ENCODE measurements at regions not wholly inside any gene's neighbourhood (a gene's known extent, or its start where the extent isn't known, plus 50 kb on each side); places are given as distances from the start of the nearest gene placed in this dataset.

DNA sequence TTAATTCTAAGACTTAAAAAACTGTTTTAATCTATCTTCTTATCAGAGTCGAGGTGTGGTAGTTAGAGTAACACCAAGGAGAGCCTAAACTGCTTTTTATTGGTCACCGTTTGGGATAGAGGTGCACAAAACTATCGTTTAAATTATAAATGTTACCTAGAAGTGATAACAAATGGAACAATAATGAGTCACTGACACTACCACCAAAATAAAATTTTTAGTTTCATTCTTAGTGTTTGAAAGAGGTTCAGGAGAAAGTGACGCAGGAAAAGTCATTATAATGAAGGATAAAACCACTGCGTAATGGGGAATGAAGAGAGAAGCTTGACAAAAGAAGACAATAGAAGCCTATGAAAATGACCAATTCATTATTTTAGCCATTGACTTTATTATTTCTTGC, 158.2 kb downstream of the COX18 start:
- ATAC-seq (no peak), DNase-seq (ENCODE audit: low read depth, low spot score) (no peak)
- Histone ChIP-seq H3K9me3 (ENCODE audit: control insufficient read depth in 1 of 2, insufficient read depth in 1 of 2, low read depth in 1 of 2, low read length in 2 of 2) (no peaks in the 10 kb centered on the region), H3K4me1 (ENCODE audit: control insufficient read depth in 1 of 2, insufficient read depth in 2 of 2, low read length in 2 of 2) (no peaks in the 10 kb centered on the region), H3K9me2 (ENCODE audit: insufficient read depth) (no peaks in the 10 kb centered on the region), H3K79me2 (ENCODE audit: insufficient read depth, low read length) (no peaks in the 10 kb centered on the region), H3K27me3 (ENCODE audit: insufficient read depth, low read length) (no peaks in the 10 kb centered on the region), H3K4me2 (ENCODE audit: low read length) (no peak overlapping the region), H3K36me3 (ENCODE audit: control insufficient read depth in 1 of 2, insufficient read depth in 2 of 2, low read length in 2 of 2) (no peaks in the 10 kb centered on the region), H3K27ac (ENCODE audit: low read depth, low read length) (no peak overlapping the region), H3K4me3 (replicated peaks in 1 of 2; ENCODE audit: low read depth in 1 of 2, low read length in 2 of 2) (no peak overlapping the region), H3K9ac (ENCODE audit: low read length) (no peak overlapping the region), H4K20me1 (ENCODE audit: insufficient read depth) (no peaks in the 10 kb centered on the region), H2AFZ (ENCODE audit: low read depth, low read length, poor library complexity, severe bottlenecking) (no peak overlapping the region)
- BruUV-seq (replicated peaks) = no TSS peak
- TF ChIP-seq, protein P1, sequence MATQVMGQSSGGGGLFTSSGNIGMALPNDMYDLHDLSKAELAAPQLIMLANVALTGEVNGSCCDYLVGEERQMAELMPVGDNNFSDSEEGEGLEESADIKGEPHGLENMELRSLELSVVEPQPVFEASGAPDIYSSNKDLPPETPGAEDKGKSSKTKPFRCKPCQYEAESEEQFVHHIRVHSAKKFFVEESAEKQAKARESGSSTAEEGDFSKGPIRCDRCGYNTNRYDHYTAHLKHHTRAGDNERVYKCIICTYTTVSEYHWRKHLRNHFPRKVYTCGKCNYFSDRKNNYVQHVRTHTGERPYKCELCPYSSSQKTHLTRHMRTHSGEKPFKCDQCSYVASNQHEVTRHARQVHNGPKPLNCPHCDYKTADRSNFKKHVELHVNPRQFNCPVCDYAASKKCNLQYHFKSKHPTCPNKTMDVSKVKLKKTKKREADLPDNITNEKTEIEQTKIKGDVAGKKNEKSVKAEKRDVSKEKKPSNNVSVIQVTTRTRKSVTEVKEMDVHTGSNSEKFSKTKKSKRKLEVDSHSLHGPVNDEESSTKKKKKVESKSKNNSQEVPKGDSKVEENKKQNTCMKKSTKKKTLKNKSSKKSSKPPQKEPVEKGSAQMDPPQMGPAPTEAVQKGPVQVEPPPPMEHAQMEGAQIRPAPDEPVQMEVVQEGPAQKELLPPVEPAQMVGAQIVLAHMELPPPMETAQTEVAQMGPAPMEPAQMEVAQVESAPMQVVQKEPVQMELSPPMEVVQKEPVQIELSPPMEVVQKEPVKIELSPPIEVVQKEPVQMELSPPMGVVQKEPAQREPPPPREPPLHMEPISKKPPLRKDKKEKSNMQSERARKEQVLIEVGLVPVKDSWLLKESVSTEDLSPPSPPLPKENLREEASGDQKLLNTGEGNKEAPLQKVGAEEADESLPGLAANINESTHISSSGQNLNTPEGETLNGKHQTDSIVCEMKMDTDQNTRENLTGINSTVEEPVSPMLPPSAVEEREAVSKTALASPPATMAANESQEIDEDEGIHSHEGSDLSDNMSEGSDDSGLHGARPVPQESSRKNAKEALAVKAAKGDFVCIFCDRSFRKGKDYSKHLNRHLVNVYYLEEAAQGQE (IDR thresholded peaks at IDR 0.05; ENCODE audit: low read depth) = no peak
- TF ChIP-seq ELF1 (IDR thresholded peaks at IDR 0.05; ENCODE audit: borderline replicate concordance, low read depth) = no peak
- TF ChIP-seq ZNF274 (IDR thresholded peaks at IDR 0.05; ENCODE audit: low read depth, low read length) = no peak
- no peak for TF ChIP-seq JUND (IDR thresholded peaks at IDR 0.05)
- TF ChIP-seq YY1 (IDR thresholded peaks at IDR 0.05; ENCODE audit: extremely low read depth, insufficient replicate concordance, low read depth, low read length) = no peak
- TF ChIP-seq, protein P2, sequence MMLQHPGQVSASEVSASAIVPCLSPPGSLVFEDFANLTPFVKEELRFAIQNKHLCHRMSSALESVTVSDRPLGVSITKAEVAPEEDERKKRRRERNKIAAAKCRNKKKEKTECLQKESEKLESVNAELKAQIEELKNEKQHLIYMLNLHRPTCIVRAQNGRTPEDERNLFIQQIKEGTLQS (IDR thresholded peaks at IDR 0.05) = no peak
- TF ChIP-seq SP1 (IDR thresholded peaks at IDR 0.05; ENCODE audit: low read depth) = no peak
- no peak for TF ChIP-seq RAD21 (IDR thresholded peaks at IDR 0.05; ENCODE audit: low read depth)
- no peak for TF ChIP-seq EZH2phosphoT487 (IDR thresholded peaks at IDR 0.05; ENCODE audit: borderline replicate concordance)
- no peak for TF ChIP-seq FOSL1 (IDR thresholded peaks at IDR 0.05; ENCODE audit: low read depth)
- TF ChIP-seq, protein P3, sequence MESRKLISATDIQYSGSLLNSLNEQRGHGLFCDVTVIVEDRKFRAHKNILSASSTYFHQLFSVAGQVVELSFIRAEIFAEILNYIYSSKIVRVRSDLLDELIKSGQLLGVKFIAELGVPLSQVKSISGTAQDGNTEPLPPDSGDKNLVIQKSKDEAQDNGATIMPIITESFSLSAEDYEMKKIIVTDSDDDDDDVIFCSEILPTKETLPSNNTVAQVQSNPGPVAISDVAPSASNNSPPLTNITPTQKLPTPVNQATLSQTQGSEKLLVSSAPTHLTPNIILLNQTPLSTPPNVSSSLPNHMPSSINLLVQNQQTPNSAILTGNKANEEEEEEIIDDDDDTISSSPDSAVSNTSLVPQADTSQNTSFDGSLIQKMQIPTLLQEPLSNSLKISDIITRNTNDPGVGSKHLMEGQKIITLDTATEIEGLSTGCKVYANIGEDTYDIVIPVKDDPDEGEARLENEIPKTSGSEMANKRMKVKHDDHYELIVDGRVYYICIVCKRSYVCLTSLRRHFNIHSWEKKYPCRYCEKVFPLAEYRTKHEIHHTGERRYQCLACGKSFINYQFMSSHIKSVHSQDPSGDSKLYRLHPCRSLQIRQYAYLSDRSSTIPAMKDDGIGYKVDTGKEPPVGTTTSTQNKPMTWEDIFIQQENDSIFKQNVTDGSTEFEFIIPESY (IDR thresholded peaks at IDR 0.05; ENCODE audit: extremely low read depth, insufficient replicate concordance, low read length) = no peak
- TF ChIP-seq SRF (IDR thresholded peaks at IDR 0.05; ENCODE audit: low read depth) = no peak
- no peak for TF ChIP-seq ZFX (IDR thresholded peaks at IDR 0.05)
- no peak for TF ChIP-seq SIN3A (IDR thresholded peaks at IDR 0.05; ENCODE audit: low read depth)
- TF ChIP-seq, protein P4, sequence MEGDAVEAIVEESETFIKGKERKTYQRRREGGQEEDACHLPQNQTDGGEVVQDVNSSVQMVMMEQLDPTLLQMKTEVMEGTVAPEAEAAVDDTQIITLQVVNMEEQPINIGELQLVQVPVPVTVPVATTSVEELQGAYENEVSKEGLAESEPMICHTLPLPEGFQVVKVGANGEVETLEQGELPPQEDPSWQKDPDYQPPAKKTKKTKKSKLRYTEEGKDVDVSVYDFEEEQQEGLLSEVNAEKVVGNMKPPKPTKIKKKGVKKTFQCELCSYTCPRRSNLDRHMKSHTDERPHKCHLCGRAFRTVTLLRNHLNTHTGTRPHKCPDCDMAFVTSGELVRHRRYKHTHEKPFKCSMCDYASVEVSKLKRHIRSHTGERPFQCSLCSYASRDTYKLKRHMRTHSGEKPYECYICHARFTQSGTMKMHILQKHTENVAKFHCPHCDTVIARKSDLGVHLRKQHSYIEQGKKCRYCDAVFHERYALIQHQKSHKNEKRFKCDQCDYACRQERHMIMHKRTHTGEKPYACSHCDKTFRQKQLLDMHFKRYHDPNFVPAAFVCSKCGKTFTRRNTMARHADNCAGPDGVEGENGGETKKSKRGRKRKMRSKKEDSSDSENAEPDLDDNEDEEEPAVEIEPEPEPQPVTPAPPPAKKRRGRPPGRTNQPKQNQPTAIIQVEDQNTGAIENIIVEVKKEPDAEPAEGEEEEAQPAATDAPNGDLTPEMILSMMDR (IDR thresholded peaks at IDR 0.05 in 2 of 3, conservative IDR thresholded peaks at IDR 0.05 in 1 of 3; ENCODE audit: borderline replicate concordance in 1 of 3, insufficient read depth in 1 of 3, low read depth in 2 of 3, low read length in 2 of 3) = no peak
- TF ChIP-seq CEBPB (IDR thresholded peaks at IDR 0.05; ENCODE audit: low read depth) = no peak
- TF ChIP-seq EGR1 (IDR thresholded peaks at IDR 0.05; ENCODE audit: low read depth) = no peak
- TF ChIP-seq, protein P5, sequence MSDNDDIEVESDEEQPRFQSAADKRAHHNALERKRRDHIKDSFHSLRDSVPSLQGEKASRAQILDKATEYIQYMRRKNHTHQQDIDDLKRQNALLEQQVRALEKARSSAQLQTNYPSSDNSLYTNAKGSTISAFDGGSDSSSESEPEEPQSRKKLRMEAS (IDR thresholded peaks at IDR 0.05) = no peak
- no peak for TF ChIP-seq EZH2 (IDR thresholded peaks at IDR 0.05)
- no peak for TF ChIP-seq POLR2AphosphoS5 (IDR thresholded peaks at IDR 0.05; ENCODE audit: low read depth, low read length)
- RAD21 ChIA-PET (ENCODE audit: low non-redundant PET in 1 of 2, low total read pairs in 2 of 2, uncharacterized antibody in 2 of 2, unreplicated experiment in 2 of 2) = no interaction called here
- intact Hi-C loops (cut with micrococcal nuclease) = no loop called here
- POLR2A ChIA-PET = no interaction called here
- CTCF ChIA-PET = no interaction called here

All from HCT116 (cell line).